ENCODE measurements at regions not wholly inside any gene's neighbourhood (a gene's known extent, or its start where the extent isn't known, plus 50 kb on each side); places are given as distances from the start of the nearest gene placed in this dataset.
"Not testable (repeated sequence)": the region's sequence is repeated elsewhere in the genome, so short reads cannot be mapped to it uniquely, and the experiment has no call there.

GRCh38 chr15:62250978-62251377, 85.9 kb upstream of the C2CD4B start:
- 74 to 92% (median 88%) methylated on average over 6 of the region's 6 CpGs for WGBS, 5 donors
- TF ChIP-seq POLR2A (IDR thresholded peaks at IDR 0.05) (no peak), CTCF (IDR thresholded peaks at IDR 0.05 in 8 of 11, conservative IDR thresholded peaks at IDR 0.05 in 3 of 11) (no peak), POLR2AphosphoS5 (IDR thresholded peaks at IDR 0.05) (no peak)
- H3K9me3 ChIP-seq: no peaks in the 10 kb centered on the region
- intact Hi-C loops (cut with DNase I; ENCODE audit: low total_unique reads): no loop called here
- no peak for DNase-seq
- peaks cover 0 to 13% (median 0%) of the 10 kb centered on the region in 7 donors for H3K27me3 ChIP-seq (replicated peaks in 1 of 7)
- no peak overlapping the region for H3K4me3 ChIP-seq
- H3K36me3 ChIP-seq: no peaks in the 10 kb centered on the region
- H3K27ac ChIP-seq: no peak overlapping the region
- no peaks in the 10 kb centered on the region for H3K4me1 ChIP-seq

GRCh38 chr15:62253294-62253693, 88.2 kb upstream of the C2CD4B start:
- Histone ChIP-seq H3K27ac (no peak overlapping the region), H3K27me3 (replicated peaks in 1 of 7) (peaks cover 0 to 13% (median 0%) of the 10 kb centered on the region in 7 donors), H3K36me3 (no peaks in the 10 kb centered on the region), H3K4me3 (no peak overlapping the region), H3K9me3 (no peaks in the 10 kb centered on the region), H3K4me1 (no peaks in the 10 kb centered on the region)
- DNase-seq: no peak
- 68 to 94% (median 72%) methylated on average over 2 to 5 of the region's 5 CpGs for WGBS, 5 donors
- intact Hi-C loops (cut with DNase I; ENCODE audit: low total_unique reads): no loop called here
- TF ChIP-seq CTCF (IDR thresholded peaks at IDR 0.05 in 8 of 11, conservative IDR thresholded peaks at IDR 0.05 in 3 of 11) (no peak), POLR2A (IDR thresholded peaks at IDR 0.05) (no peak), POLR2AphosphoS5 (IDR thresholded peaks at IDR 0.05) (no peak)

DNA sequence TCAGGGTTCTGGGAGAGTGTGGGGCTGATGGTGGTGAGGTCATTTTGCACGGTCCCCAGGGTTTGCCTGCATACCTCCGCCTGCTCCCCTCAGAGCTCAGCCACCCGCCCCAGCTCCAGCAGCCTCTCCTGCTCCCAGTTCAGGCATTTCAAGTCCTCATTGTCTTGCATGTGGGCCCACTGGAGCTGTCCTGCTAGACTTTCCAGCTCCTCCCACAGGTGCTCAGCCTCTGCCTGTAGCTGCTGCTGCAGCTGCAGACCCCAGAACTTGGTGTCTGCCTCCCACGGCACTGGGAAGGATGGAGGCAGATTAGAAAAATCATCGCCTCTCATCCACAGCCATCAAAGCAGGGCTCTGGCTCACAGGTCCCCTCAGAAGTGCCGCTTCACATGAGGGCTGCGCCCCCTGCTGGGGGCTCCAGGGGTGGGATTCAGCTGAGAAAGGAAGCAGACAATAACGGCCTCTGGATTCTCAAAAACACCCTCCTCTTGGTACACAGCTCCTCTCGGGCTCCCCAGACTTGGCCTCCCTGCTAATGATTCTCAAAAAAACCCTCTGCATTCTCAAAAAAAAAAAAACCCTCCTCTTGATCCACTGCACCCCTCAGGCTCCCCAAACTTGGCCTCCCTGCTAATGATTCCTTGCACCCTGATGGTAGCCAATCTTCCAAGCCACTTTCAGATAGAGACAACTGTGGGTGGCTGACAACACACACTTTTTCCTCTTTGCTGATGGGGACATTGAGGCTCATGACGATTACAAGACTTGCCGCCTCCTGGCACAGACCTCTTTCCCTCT, 89.3 kb upstream of the C2CD4B start:
- peak; percentile 79 for DNase-seq
- intact Hi-C loops (cut with DNase I; ENCODE audit: low total_unique reads): no loop called here
- H3K27me3 ChIP-seq (replicated peaks in 1 of 7): peaks cover 0 to 13% (median 0%) of the 10 kb centered on the region in 7 donors
- WGBS, 5 donors: 41 to 51% (median 42%) methylated on average over 10 to 11 of the region's 11 CpGs
- H3K4me1 ChIP-seq: no peaks in the 10 kb centered on the region
- H3K36me3 ChIP-seq: no peaks in the 10 kb centered on the region
- no peaks in the 10 kb centered on the region for H3K9me3 ChIP-seq
- H3K4me3 ChIP-seq: no peak overlapping the region
- H3K27ac ChIP-seq: no peak overlapping the region
- TF ChIP-seq CTCF (IDR thresholded peaks at IDR 0.05 in 8 of 11, conservative IDR thresholded peaks at IDR 0.05 in 3 of 11): peak; percentile 7 to 79 (median 41)
- no peak for TF ChIP-seq POLR2AphosphoS5 (IDR thresholded peaks at IDR 0.05)

GRCh38 chr15:62256430-62256829, 91.3 kb upstream of the C2CD4B start:
- H3K4me1 ChIP-seq; H3K27ac ChIP-seq; H3K4me3 ChIP-seq; DNase-seq; H3K36me3 ChIP-seq; intact Hi-C loops (cut with DNase I; ENCODE audit: low total_unique reads): not testable (repeated sequence)
- WGBS, 5 donors: 91 to 98% (median 95%) methylated on average over 2 of the region's 2 CpGs
- H3K27me3 ChIP-seq (replicated peaks in 1 of 7): peaks cover 0 to 13% (median 0%) of the 10 kb centered on the region in 7 donors
- H3K9me3 ChIP-seq: peaks cover 0 to 20% (median 10%) of the 10 kb centered on the region in 8 donors
